HG02884 (cell line): ENCODE measurements at regions not wholly inside any gene's neighbourhood (a gene's known extent, or its start where the extent isn't known, plus 50 kb on each side); places are given as distances from the start of the nearest gene placed in this dataset.
"Not testable (repeated sequence)": the region's sequence is repeated elsewhere in the genome, so short reads cannot be mapped to it uniquely, and the experiment has no call there.

ENCODE experiments used
- ATAC-seq: cut with Tn5 transposase; IDR thresholded peaks from one replicate; pipeline ENCODE4 v1.9.1; 2021; ENCODE audit warnings: mild to moderate bottlenecking, moderate library complexity; ENCODE audit not compliant: unreplicated experiment

- no peak for ATAC-seq
Observed at GRCh38 chr4:184906480-184907097, 80.8 kb upstream of the ACSL1 start.

GRCh38 chr4:184907216-184907615 lies 81.4 kb upstream of the ACSL1 start:
- ATAC-seq: no peak

- ATAC-seq: no peak
Observed at GRCh38 chr4:184907810-184908209, 82.0 kb upstream of the ACSL1 start.

- ATAC-seq: no peak
Observed at GRCh38 chr4:184911310-184911709, 85.5 kb upstream of the ACSL1 start.

- no peak for ATAC-seq
Observed at GRCh38 chr4:184913356-184914143, 87.8 kb upstream of the ACSL1 start.

- not testable (repeated sequence) for ATAC-seq
Observed at GRCh38 chr4:184918799-184919198, 93.0 kb upstream of the ACSL1 start.

- no peak for ATAC-seq
Observed at GRCh38 chr4:184921456-184921855, 95.7 kb upstream of the ACSL1 start.

- ATAC-seq: no peak
Observed at GRCh38 chr4:184922301-184922700, 96.0 kb upstream of the HELT start.

- no peak for ATAC-seq
Observed at GRCh38 chr4:184924516-184924915, 93.8 kb upstream of the HELT start.

GRCh38 chr4:184929476-184929875 lies 88.8 kb upstream of the HELT start:
- ATAC-seq: no peak

GRCh38 chr4:184930026-184930425 lies 88.3 kb upstream of the HELT start:
- ATAC-seq: no peak

- no peak for ATAC-seq
Observed at GRCh38 chr4:184932343-184932742, 85.9 kb upstream of the HELT start.

- ATAC-seq: no peak
Observed at GRCh38 chr4:184933311-184933710, 85.0 kb upstream of the HELT start.

- no peak for ATAC-seq
Observed at GRCh38 chr4:184934184-184934583, 84.1 kb upstream of the HELT start.

GRCh38 chr4:184934961-184935360 lies 83.3 kb upstream of the HELT start:
- no peak for ATAC-seq

- no peak for ATAC-seq
Observed at GRCh38 chr4:184936071-184936470, 82.2 kb upstream of the HELT start.

- ATAC-seq: no peak
Observed at GRCh38 chr4:184937030-184937710, 81.1 kb upstream of the HELT start.

GRCh38 chr4:184937745-184938144 lies 80.5 kb upstream of the HELT start:
- ATAC-seq: no peak

GRCh38 chr4:184938871-184939270 lies 79.4 kb upstream of the HELT start:
- ATAC-seq: no peak

- no peak for ATAC-seq
Observed at GRCh38 chr4:184939978-184940377, 78.3 kb upstream of the HELT start.

- ATAC-seq: no peak
Observed at GRCh38 chr4:184940500-184940899, 77.8 kb upstream of the HELT start.
